Nephron (organoid): ENCODE measurements at regions not wholly inside any gene's neighbourhood (a gene's known extent, or its start where the extent isn't known, plus 50 kb on each side); places are given as distances from the start of the nearest gene placed in this dataset.

Experiments used
- H3K27ac Mint-ChIP-seq, 3 experiments: 2 replicates each; pipeline ENCODE4 v1.8.0; 2020; ENCODE audit warnings: mixed read lengths in 3 of 3, mild to moderate bottlenecking in 2 of 3, moderate library complexity in 1 of 3
- H3K27me3 Mint-ChIP-seq: 2 replicates; pipeline ENCODE4 v1.8.0; 2021; ENCODE audit warnings: low read depth, mild to moderate bottlenecking, moderate library complexity, mixed read lengths
- H3K36me3 Mint-ChIP-seq: 2 replicates; pipeline ENCODE4 v1.8.0; 2020; ENCODE audit warnings: low read depth, mixed read lengths
- H3K4me1 Mint-ChIP-seq: 2 replicates; pipeline ENCODE4 v1.8.0; 2020; ENCODE audit warnings: mixed read lengths
- H3K4me3 Mint-ChIP-seq, 3 experiments: 2 replicates each; pipeline ENCODE4 v1.8.0; 2020; ENCODE audit warnings: mild to moderate bottlenecking in 3 of 3, mixed read lengths in 3 of 3, moderate library complexity in 2 of 3
- H3K9me3 Mint-ChIP-seq: 2 replicates; pipeline ENCODE4 v1.8.0; 2020; ENCODE audit warnings: mixed read lengths
- CTCF ChIP-seq, 3 experiments: fragments of 200-600 bp; sonication (generic); IDR thresholded peaks; one replicate each; pipeline ENCODE4 v1.5.0; 2021; ENCODE audit warnings: antibody characterized with exemption in 3 of 3; ENCODE audit not compliant: unreplicated experiment in 3 of 3

GRCh38 chr20:39611901-39612300, 649.8 kb downstream of the DHX35 start:
- TF ChIP-seq CTCF (IDR thresholded peaks at IDR 0.05; ENCODE audit: unreplicated experiment in 3 of 3), result no peak

GRCh38 chr20:39607141-39607540, 645.0 kb downstream of the DHX35 start:
- Mint-ChIP-seq H3K27ac (peak overlapping the region in 2 of 3 experiments; percentile 7 to 15), H3K36me3 (peaks cover 10% of the 10 kb centered on the region), H3K4me1 (no peaks in the 10 kb centered on the region), H3K27me3 (no peaks in the 10 kb centered on the region), H3K4me3 (no peak overlapping the region), H3K9me3 (peaks cover 26% of the 10 kb centered on the region)
- TF ChIP-seq CTCF (IDR thresholded peaks at IDR 0.05; ENCODE audit: unreplicated experiment in 3 of 3), result no peak

More at GRCh38 chr20:39611901-39612300, 649.8 kb downstream of the DHX35 start:
- Mint-ChIP-seq H3K9me3 (peaks cover 29% of the 10 kb centered on the region), H3K36me3 (peaks cover 10% of the 10 kb centered on the region), H3K4me3 (no peak overlapping the region), H3K4me1 (no peaks in the 10 kb centered on the region), H3K27ac (no peak overlapping the region), H3K27me3 (no peaks in the 10 kb centered on the region)

GRCh38 chr20:39605908-39606307, 643.8 kb downstream of the DHX35 start:
- TF ChIP-seq CTCF (IDR thresholded peaks at IDR 0.05; ENCODE audit: unreplicated experiment in 3 of 3), result no peak
- H3K4me3 Mint-ChIP-seq, result no peak overlapping the region
- H3K9me3 Mint-ChIP-seq, result peaks cover 17% of the 10 kb centered on the region
- no peak overlapping the region for H3K27ac Mint-ChIP-seq
- peaks cover 10% of the 10 kb centered on the region for H3K36me3 Mint-ChIP-seq
- H3K4me1 Mint-ChIP-seq, result no peaks in the 10 kb centered on the region
- no peaks in the 10 kb centered on the region for H3K27me3 Mint-ChIP-seq

GRCh38 chr20:39605361-39605760, 643.2 kb downstream of the DHX35 start:
- H3K4me3 Mint-ChIP-seq, result no peak overlapping the region
- H3K4me1 Mint-ChIP-seq, result no peaks in the 10 kb centered on the region
- H3K27ac Mint-ChIP-seq, result no peak overlapping the region
- TF ChIP-seq CTCF (IDR thresholded peaks at IDR 0.05; ENCODE audit: unreplicated experiment in 3 of 3), result no peak
- H3K27me3 Mint-ChIP-seq, result no peaks in the 10 kb centered on the region
- H3K36me3 Mint-ChIP-seq, result peaks cover 10% of the 10 kb centered on the region
- peaks cover 14% of the 10 kb centered on the region for H3K9me3 Mint-ChIP-seq

GRCh38 chr20:39603219-39603618, 641.1 kb downstream of the DHX35 start:
- no peak overlapping the region for H3K27ac Mint-ChIP-seq
- TF ChIP-seq CTCF (IDR thresholded peaks at IDR 0.05; ENCODE audit: unreplicated experiment in 3 of 3), result no peak
- no peak overlapping the region for H3K4me3 Mint-ChIP-seq
- peaks cover under 1% of the 10 kb centered on the region for H3K27me3 Mint-ChIP-seq
- no peaks in the 10 kb centered on the region for H3K36me3 Mint-ChIP-seq
- no peaks in the 10 kb centered on the region for H3K9me3 Mint-ChIP-seq
- no peaks in the 10 kb centered on the region for H3K4me1 Mint-ChIP-seq

GRCh38 chr20:39602649-39603048, 640.5 kb downstream of the DHX35 start:
- Mint-ChIP-seq H3K36me3 (no peaks in the 10 kb centered on the region), H3K27ac (no peak overlapping the region), H3K4me3 (no peak overlapping the region), H3K9me3 (no peaks in the 10 kb centered on the region), H3K4me1 (no peaks in the 10 kb centered on the region), H3K27me3 (peaks cover 6% of the 10 kb centered on the region)
- TF ChIP-seq CTCF (IDR thresholded peaks at IDR 0.05; ENCODE audit: unreplicated experiment in 3 of 3), result no peak
